GM19468 (cell line): ENCODE measurements at regions not wholly inside any gene's neighbourhood (a gene's known extent, or its start where the extent isn't known, plus 50 kb on each side); places are given as distances from the start of the nearest gene placed in this dataset.

ENCODE experiments used
- ATAC-seq: cut with Tn5 transposase; IDR thresholded peaks from one replicate; pipeline ENCODE4 v1.9.1; 2021; ENCODE audit warnings: mild to moderate bottlenecking, moderate library complexity, moderate number of reproducible peaks; ENCODE audit not compliant: unreplicated experiment; ENCODE audit errors: extremely low read depth

- ATAC-seq = no peak
Measured at GRCh38 chr14:97532052-97532451, 734.9 kb downstream of the VRK1 start.

- ATAC-seq = no peak
Measured at GRCh38 chr14:97536421-97536820, 739.2 kb downstream of the VRK1 start.

- no peak for ATAC-seq
Measured at GRCh38 chr14:97538749-97539410, 741.7 kb downstream of the VRK1 start.

GRCh38 chr14:97539411-97539795 lies 742.2 kb downstream of the VRK1 start:
- no peak for ATAC-seq

- ATAC-seq = no peak
Measured at GRCh38 chr14:97539884-97540283, 742.7 kb downstream of the VRK1 start.

- no peak for ATAC-seq
Measured at GRCh38 chr14:97543221-97543620, 746.0 kb downstream of the VRK1 start.

- ATAC-seq = no peak
Measured at GRCh38 chr14:97543816-97544215, 746.6 kb downstream of the VRK1 start.

- no peak for ATAC-seq
Measured at GRCh38 chr14:97544571-97544970, 747.4 kb downstream of the VRK1 start.

GRCh38 chr14:97546491-97547230 lies 749.5 kb downstream of the VRK1 start:
- no peak for ATAC-seq

GRCh38 chr14:97550463-97550862 lies 753.3 kb downstream of the VRK1 start:
- ATAC-seq = no peak

GRCh38 chr14:97554597-97554996 lies 757.4 kb downstream of the VRK1 start:
- ATAC-seq = no peak

GRCh38 chr14:97564334-97564733 lies 767.2 kb downstream of the VRK1 start:
- no peak for ATAC-seq

GRCh38 chr14:97571201-97571600 lies 774.0 kb downstream of the VRK1 start:
- ATAC-seq = no peak

- ATAC-seq = no peak
Measured at GRCh38 chr14:97571866-97572555, 774.8 kb downstream of the VRK1 start.

- no peak for ATAC-seq
Measured at GRCh38 chr14:97572583-97573458, 775.6 kb downstream of the VRK1 start.

- ATAC-seq = no peak
Measured at GRCh38 chr14:97575677-97576076, 778.5 kb downstream of the VRK1 start.

- ATAC-seq = no peak
Measured at GRCh38 chr14:97578982-97579548, 781.9 kb downstream of the VRK1 start.

- ATAC-seq = no peak
Measured at GRCh38 chr14:97581016-97581415, 783.8 kb downstream of the VRK1 start.

GRCh38 chr14:97582022-97582421 lies 784.8 kb downstream of the VRK1 start:
- ATAC-seq = no peak

GRCh38 chr14:97584528-97584927 lies 787.3 kb downstream of the VRK1 start:
- ATAC-seq = no peak
